Mesendoderm (in vitro differentiated cells): ENCODE measurements at regions not wholly inside any gene's neighbourhood (a gene's known extent, or its start where the extent isn't known, plus 50 kb on each side); places are given as distances from the start of the nearest gene placed in this dataset.

Experiments
- DNase-seq: peaks from one replicate; pipeline ENCODE4 v3.0.0; 2013
- H2AK5ac ChIP-seq: 2 replicates; pipeline ENCODE4 v1.6.1; 2013; ENCODE audit warnings: low read length, inconsistent platforms
- H2BK120ac ChIP-seq: 2 replicates; pipeline ENCODE4 v1.6.1; 2013; ENCODE audit warnings: low read depth, mild to moderate bottlenecking, low read length, moderate library complexity, mixed read lengths
- H2BK15ac ChIP-seq: replicated peaks from 2 replicates; pipeline ENCODE4 v1.6.1; 2013; ENCODE audit warnings: low read depth, mild to moderate bottlenecking, moderate library complexity
- H2BK5ac ChIP-seq: 2 replicates; pipeline ENCODE4 v1.6.1; 2013; ENCODE audit warnings: low read length, inconsistent platforms
- H3K18ac ChIP-seq: 2 replicates; pipeline ENCODE4 v1.6.1; 2013; ENCODE audit warnings: mild to moderate bottlenecking, low read length, mixed read lengths
- H3K23ac ChIP-seq: one replicate; pipeline ENCODE4 v1.6.1; 2013; ENCODE audit warnings: low read length
- H3K27ac ChIP-seq: 2 replicates; pipeline ENCODE4 v1.5.1; 2013; ENCODE audit warnings: low read depth, mild to moderate bottlenecking, inconsistent platforms, low read length, moderate library complexity
- H3K27me3 ChIP-seq: 2 replicates; pipeline ENCODE4 v1.6.1; 2013; ENCODE audit warnings: low read length, control low read depth, mild to moderate bottlenecking, inconsistent platforms; ENCODE audit not compliant: insufficient read depth, poor library complexity
- H3K36me3 ChIP-seq: 2 replicates; pipeline ENCODE4 v1.6.1; 2013; ENCODE audit warnings: low read length, inconsistent platforms; ENCODE audit not compliant: control insufficient read depth, insufficient read depth
- H3K4ac ChIP-seq: one replicate; pipeline ENCODE4 v1.6.1; 2013; ENCODE audit warnings: low read depth, mild to moderate bottlenecking, low read length, moderate library complexity
- H3K4me1 ChIP-seq: 2 replicates; pipeline ENCODE4 v1.6.1; 2013; ENCODE audit warnings: low read depth, low read length, inconsistent platforms; ENCODE audit not compliant: control insufficient read depth
- H3K4me2 ChIP-seq: 2 replicates; pipeline ENCODE4 v1.6.1; 2013; ENCODE audit warnings: low read length
- H3K4me3 ChIP-seq: 2 replicates; pipeline ENCODE4 v1.5.1; 2013; ENCODE audit warnings: mild to moderate bottlenecking, low read length
- H3K56ac ChIP-seq: one replicate; pipeline ENCODE4 v1.6.1; 2013; ENCODE audit warnings: low read length
- H3K79me1 ChIP-seq: 2 replicates; pipeline ENCODE4 v1.6.1; 2013; ENCODE audit warnings: low read length, inconsistent platforms
- H3K79me2 ChIP-seq: 2 replicates; pipeline ENCODE4 v1.6.1; 2013; ENCODE audit warnings: mild to moderate bottlenecking, low read length; ENCODE audit not compliant: control insufficient read depth, insufficient read depth
- H3K9ac ChIP-seq: 2 replicates; pipeline ENCODE4 v1.6.1; 2013; ENCODE audit warnings: low read length, inconsistent platforms
- H4K5ac ChIP-seq: one replicate; pipeline ENCODE4 v1.6.1; 2013; ENCODE audit warnings: low read length
- H4K8ac ChIP-seq: one replicate; pipeline ENCODE4 v1.6.1; 2013; ENCODE audit warnings: low read depth, mild to moderate bottlenecking, control low read depth, low read length, moderate library complexity
- WGBS: extraction: QIAGEN DNeasy Blood & Tissue Kit; methylation state at CpG from one replicate; pipeline ENCODE4 v1.1.7; 2013; ENCODE audit warnings: low lambda C conversion rate, missing lambda C conversion rate; ENCODE audit not compliant: insufficient coverage; ENCODE audit errors: extremely low coverage; 5-methylcytosine and 5-hydroxymethylcytosine counted together

DNA sequence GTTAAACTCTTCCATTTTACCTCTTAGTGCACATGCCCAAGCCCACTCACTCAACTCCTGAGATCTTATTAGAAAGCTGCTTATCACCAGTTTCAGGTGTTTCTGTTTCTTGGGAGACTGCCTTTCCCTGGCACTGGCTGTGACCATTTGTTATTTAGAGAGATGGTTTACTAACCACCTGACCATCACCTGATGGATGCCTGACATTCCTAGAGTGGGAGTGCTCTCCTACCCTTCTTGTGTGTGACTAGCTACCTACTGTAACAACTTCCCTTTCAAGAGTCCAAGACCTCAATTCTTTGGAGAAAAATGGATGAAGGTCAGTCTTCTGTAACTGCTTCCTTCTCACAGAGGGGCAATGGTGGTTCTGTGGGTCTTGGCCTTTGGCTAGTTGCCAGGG, 755.2 kb upstream of the ADAMTS5 start:
- Histone ChIP-seq H2AK5ac (no peak overlapping the region), H3K79me2 (no peaks in the 10 kb centered on the region), H3K18ac (no peak overlapping the region), H3K27me3 (no peaks in the 10 kb centered on the region), H3K4me3 (no peak overlapping the region), H3K27ac (no peak overlapping the region), H3K4me1 (no peaks in the 10 kb centered on the region), H3K4me2 (no peak overlapping the region), H3K79me1 (no peaks in the 10 kb centered on the region), H3K23ac (no peak overlapping the region), H2BK5ac (no peak overlapping the region), H4K5ac (no peak overlapping the region), H3K9ac (no peak overlapping the region), H3K4ac (no peak overlapping the region), H4K8ac (no peak overlapping the region), H3K56ac (no peak overlapping the region), H2BK15ac (no peak overlapping the region), H3K36me3 (no peaks in the 10 kb centered on the region), H2BK120ac (no peak overlapping the region)
- peak; percentile 41 for DNase-seq

- H3K79me1 ChIP-seq, result no peaks in the 10 kb centered on the region
- DNase-seq, result no peak
- no peak overlapping the region for H4K5ac ChIP-seq
- H3K36me3 ChIP-seq, result no peaks in the 10 kb centered on the region
- H2BK120ac ChIP-seq, result no peak overlapping the region
- WGBS, result no CpG with 5 or more reads among the region's 2 CpGs
- H3K4ac ChIP-seq, result no peak overlapping the region
- no peak overlapping the region for H3K4me3 ChIP-seq
- H3K56ac ChIP-seq, result no peak overlapping the region
- no peak overlapping the region for H3K18ac ChIP-seq
- no peak overlapping the region for H2BK5ac ChIP-seq
- no peak overlapping the region for H3K4me2 ChIP-seq
- no peaks in the 10 kb centered on the region for H3K27me3 ChIP-seq
- no peak overlapping the region for H4K8ac ChIP-seq
- H3K4me1 ChIP-seq, result no peaks in the 10 kb centered on the region
- no peak overlapping the region for H3K27ac ChIP-seq
- no peak overlapping the region for H2BK15ac ChIP-seq
- no peak overlapping the region for H3K23ac ChIP-seq
- H3K79me2 ChIP-seq, result no peaks in the 10 kb centered on the region
- no peak overlapping the region for H3K9ac ChIP-seq
- no peak overlapping the region for H2AK5ac ChIP-seq
Observed at GRCh38 chr21:27721675-27722074, 754.8 kb upstream of the ADAMTS5 start.

DNA sequence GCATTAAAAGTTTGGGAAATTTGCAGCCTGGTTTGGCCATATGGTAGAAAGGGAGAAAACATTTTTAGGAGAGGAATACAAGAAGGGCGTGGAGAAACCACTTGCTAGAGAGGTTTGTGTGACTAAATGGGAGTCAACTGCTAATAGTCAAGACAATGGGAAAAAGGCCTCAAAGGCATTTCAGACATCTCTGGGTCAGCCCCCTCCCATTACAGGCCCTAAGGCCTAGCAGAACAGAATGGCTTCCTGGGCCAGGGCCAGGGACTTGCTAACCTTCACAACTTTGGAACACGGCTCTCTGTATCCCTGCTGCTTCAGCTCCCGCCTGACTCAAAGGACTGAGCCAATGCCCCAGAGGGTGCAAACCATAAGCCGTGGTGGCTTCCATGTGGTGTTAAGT, 752.3 kb upstream of the ADAMTS5 start:
- Histone ChIP-seq H3K4ac (no peak overlapping the region), H3K4me2 (no peak overlapping the region), H3K79me1 (no peaks in the 10 kb centered on the region), H3K56ac (no peak overlapping the region), H2BK5ac (no peak overlapping the region), H3K18ac (no peak overlapping the region), H3K23ac (no peak overlapping the region), H3K4me1 (no peaks in the 10 kb centered on the region), H3K79me2 (no peaks in the 10 kb centered on the region), H2BK15ac (no peak overlapping the region), H4K8ac (no peak overlapping the region), H2AK5ac (no peak overlapping the region), H3K27me3 (no peaks in the 10 kb centered on the region), H2BK120ac (no peak overlapping the region), H4K5ac (no peak overlapping the region), H3K27ac (no peak overlapping the region), H3K36me3 (no peaks in the 10 kb centered on the region), H3K9ac (no peak overlapping the region), H3K4me3 (no peak overlapping the region)
- no CpG with 5 or more reads among the region's 4 CpGs for whole genome bisulfite sequencing
- DNase-seq, result peak; percentile 13

DNA sequence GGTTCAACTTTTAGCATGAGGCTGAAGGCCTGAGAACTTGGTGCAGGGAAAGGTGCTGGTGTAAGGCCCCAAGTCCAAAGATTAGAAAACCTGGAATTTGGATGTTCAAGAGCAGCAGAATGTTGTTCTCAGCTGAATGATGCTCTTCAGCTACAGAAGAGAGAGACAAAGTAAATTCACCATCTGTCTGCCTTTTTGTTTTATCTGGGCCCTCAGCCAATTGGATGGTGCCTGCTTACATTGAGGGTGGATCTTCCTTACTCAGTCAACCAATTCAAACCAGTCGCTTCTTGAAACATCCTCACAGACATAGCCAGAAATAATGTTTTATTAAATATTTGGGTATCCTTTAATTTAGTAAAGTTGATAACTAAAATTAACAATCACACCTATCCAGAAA, 748.2 kb upstream of the ADAMTS5 start:
- no peak overlapping the region for H3K23ac ChIP-seq
- no peaks in the 10 kb centered on the region for H3K4me1 ChIP-seq
- DNase-seq, result no peak
- H3K79me1 ChIP-seq, result no peaks in the 10 kb centered on the region
- H3K27me3 ChIP-seq, result no peaks in the 10 kb centered on the region
- no peak overlapping the region for H2BK5ac ChIP-seq
- no peak overlapping the region for H3K4ac ChIP-seq
- H3K18ac ChIP-seq, result no peak overlapping the region
- H3K4me2 ChIP-seq, result no peak overlapping the region
- no CpG with 5 or more reads among the region's 1 CpG for WGBS
- H4K5ac ChIP-seq, result no peak overlapping the region
- H3K27ac ChIP-seq, result no peak overlapping the region
- no peak overlapping the region for H3K9ac ChIP-seq
- no peaks in the 10 kb centered on the region for H3K79me2 ChIP-seq
- no peak overlapping the region for H2BK15ac ChIP-seq
- no peak overlapping the region for H2BK120ac ChIP-seq
- H3K4me3 ChIP-seq, result no peak overlapping the region
- H2AK5ac ChIP-seq, result no peak overlapping the region
- H3K56ac ChIP-seq, result no peak overlapping the region
- H4K8ac ChIP-seq, result no peak overlapping the region
- no peaks in the 10 kb centered on the region for H3K36me3 ChIP-seq

- no peak for DNase-seq
- H3K9ac ChIP-seq, result no peak overlapping the region
- no peak overlapping the region for H3K4me2 ChIP-seq
Observed at GRCh38 chr21:27713154-27714109, 746.5 kb upstream of the ADAMTS5 start.

More at GRCh38 chr21:27713154-27714109, 746.5 kb upstream of the ADAMTS5 start:
- Histone ChIP-seq H2BK5ac (no peak overlapping the region), H3K56ac (no peak overlapping the region), H3K4me3 (no peak overlapping the region), H4K8ac (no peak overlapping the region), H2AK5ac (no peak overlapping the region), H2BK120ac (no peak overlapping the region), H3K18ac (no peak overlapping the region), H3K27me3 (no peaks in the 10 kb centered on the region), H3K79me2 (no peaks in the 10 kb centered on the region), H4K5ac (no peak overlapping the region), H3K79me1 (no peaks in the 10 kb centered on the region), H3K27ac (no peak overlapping the region), H3K23ac (no peak overlapping the region), H3K36me3 (no peaks in the 10 kb centered on the region), H3K4ac (no peak overlapping the region), H2BK15ac (no peak overlapping the region), H3K4me1 (no peaks in the 10 kb centered on the region)
- no CpG with 5 or more reads among the region's 7 CpGs for WGBS
